ENCODE measurements at regions not wholly inside any gene's neighbourhood (a gene's known extent, or its start where the extent isn't known, plus 50 kb on each side); places are given as distances from the start of the nearest gene placed in this dataset.
A peak's percentile ranks its signal among the peaks of the same experiment; 100 is the strongest.

DNA sequence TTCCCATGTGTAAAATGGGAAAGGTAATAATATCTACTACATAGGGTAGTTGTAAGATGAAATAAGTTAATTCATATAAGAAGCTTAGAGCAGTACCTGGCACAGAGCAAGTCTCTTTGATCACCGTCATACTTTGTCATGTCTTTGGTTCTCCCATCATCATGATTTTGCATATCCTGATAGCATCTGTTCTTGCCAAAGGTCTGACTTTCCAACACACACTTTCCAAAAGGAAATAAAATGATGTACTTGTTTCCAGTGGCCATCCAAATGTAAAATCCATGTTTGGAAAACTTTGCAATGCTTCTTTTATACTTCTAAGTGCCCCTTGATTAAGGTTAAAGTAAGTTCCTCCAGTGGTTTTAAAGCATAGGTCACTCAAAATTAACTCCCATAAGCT, 266.9 kb upstream of the PTGER4 start:
- intact Hi-C loops (cut with DNase I; ENCODE audit: low total_unique reads), result no loop called here
- no peaks in the 10 kb centered on the region for H3K27me3 ChIP-seq

DNA sequence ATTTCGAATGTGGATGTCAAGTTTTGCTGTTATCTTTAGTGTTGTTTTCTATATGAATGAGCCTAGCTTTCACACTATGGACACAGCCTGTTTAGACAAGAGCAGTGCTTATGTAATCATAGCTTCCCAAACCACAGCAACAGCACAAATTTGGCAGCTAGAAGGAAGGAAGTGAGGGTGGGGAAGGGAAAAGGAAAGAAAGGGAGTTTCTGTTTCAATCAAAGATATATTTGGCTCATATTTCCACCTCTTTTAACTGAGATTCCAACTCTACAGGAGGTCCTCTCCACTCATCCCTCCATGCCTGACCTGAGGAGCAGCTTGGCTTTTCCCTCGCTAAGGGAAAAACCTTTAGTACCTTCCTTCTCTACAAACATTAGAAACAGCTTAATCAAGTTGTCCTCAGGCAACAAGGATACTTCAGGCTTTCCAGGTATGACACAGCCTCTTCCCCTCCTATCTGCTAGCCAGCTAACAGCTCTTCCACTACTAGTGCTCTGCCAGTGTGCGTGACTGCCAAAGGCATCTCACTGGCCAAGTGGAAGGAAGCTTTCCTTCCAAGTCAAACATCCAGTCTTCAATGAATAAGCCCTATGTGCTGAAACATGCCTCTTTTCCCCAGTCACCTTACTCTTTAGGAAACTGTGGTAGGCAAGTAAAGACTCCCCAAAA, 268.6 kb upstream of the PTGER4 start:
- TF ChIP-seq, protein P1, sequence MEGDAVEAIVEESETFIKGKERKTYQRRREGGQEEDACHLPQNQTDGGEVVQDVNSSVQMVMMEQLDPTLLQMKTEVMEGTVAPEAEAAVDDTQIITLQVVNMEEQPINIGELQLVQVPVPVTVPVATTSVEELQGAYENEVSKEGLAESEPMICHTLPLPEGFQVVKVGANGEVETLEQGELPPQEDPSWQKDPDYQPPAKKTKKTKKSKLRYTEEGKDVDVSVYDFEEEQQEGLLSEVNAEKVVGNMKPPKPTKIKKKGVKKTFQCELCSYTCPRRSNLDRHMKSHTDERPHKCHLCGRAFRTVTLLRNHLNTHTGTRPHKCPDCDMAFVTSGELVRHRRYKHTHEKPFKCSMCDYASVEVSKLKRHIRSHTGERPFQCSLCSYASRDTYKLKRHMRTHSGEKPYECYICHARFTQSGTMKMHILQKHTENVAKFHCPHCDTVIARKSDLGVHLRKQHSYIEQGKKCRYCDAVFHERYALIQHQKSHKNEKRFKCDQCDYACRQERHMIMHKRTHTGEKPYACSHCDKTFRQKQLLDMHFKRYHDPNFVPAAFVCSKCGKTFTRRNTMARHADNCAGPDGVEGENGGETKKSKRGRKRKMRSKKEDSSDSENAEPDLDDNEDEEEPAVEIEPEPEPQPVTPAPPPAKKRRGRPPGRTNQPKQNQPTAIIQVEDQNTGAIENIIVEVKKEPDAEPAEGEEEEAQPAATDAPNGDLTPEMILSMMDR (IDR thresholded peaks at IDR 0.05), result no peak
- TF ChIP-seq POLR2A (IDR thresholded peaks at IDR 0.05), result no peak
- no peak for DNase-seq
- intact Hi-C loops (cut with DNase I; ENCODE audit: low total_unique reads), result no loop called here
- Histone ChIP-seq H3K4me1 (no peaks in the 10 kb centered on the region), H3K4me3 (no peak overlapping the region), H3K36me3 (no peaks in the 10 kb centered on the region), H3K27ac (no peak overlapping the region), H3K27me3 (no peaks in the 10 kb centered on the region), H3K9me3 (no peaks in the 10 kb centered on the region)

More for the DNA sequence above, 266.9 kb upstream of the PTGER4 start:
- H3K4me3 ChIP-seq, result no peak overlapping the region
- no peak overlapping the region for H3K27ac ChIP-seq
- no peaks in the 10 kb centered on the region for H3K4me1 ChIP-seq
- DNase-seq, result no peak
- no peaks in the 10 kb centered on the region for H3K9me3 ChIP-seq
- H3K36me3 ChIP-seq, result no peaks in the 10 kb centered on the region
- TF ChIP-seq POLR2A (IDR thresholded peaks at IDR 0.05), result no peak
- TF ChIP-seq, protein P1 (IDR thresholded peaks at IDR 0.05), result no peak

DNA sequence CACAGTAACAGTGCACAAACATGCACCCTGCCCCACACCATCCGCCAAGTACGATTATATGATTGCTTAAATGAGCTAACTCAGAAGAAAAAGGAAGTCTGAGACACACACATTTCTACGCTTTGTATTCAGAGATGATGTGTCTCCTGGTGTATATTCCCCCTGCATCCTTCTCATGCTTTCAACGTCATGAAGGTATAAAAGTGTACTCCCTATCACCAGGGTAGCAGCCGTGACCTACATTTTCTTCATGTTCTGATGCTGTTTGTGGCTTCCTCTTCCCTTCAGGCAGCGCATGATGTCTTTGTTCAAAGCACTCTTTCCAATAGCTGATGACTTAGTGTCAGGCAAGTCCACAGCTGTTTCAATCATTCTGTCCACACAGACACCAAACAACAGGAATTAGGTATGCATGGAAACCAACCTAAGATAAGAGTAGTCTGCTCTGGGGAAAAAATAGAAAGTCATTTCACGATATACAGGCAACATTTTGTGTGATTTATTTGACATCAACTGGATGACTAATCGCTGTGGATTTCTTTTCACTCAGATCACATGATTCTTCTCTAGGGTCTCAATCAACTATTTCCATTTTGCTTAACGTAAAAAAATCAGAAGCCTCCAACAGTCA, 269.4 kb upstream of the PTGER4 start:
- no peaks in the 10 kb centered on the region for H3K36me3 ChIP-seq
- H3K27me3 ChIP-seq, result no peaks in the 10 kb centered on the region
- H3K27ac ChIP-seq, result no peak overlapping the region
- H3K4me3 ChIP-seq, result no peak overlapping the region
- intact Hi-C loops (cut with DNase I; ENCODE audit: low total_unique reads), result no loop called here
- no peak for DNase-seq
- H3K4me1 ChIP-seq, result no peaks in the 10 kb centered on the region
- H3K9me3 ChIP-seq, result no peaks in the 10 kb centered on the region
- no peak for TF ChIP-seq POLR2A (IDR thresholded peaks at IDR 0.05)

DNA sequence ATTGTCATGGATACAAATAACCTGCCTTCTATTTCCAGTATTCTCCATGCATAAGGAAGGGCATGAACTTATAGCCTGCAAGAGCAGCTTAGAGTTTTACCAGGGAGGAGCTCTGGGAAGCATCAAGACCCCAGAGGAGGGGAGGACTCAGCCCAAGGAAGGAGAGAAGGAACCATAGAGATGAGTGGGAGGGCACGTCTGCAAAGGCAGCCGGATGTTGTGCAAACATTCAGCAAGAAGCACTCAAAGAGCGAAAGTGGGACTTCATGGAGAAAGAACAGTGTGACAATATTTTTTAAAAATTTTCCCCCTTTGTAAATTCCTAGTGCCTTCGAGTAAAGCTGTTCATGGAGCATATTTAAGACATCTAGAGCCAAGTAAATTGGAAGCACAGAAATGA, 270.1 kb upstream of the PTGER4 start:
- DNase-seq, result no peak
- no peaks in the 10 kb centered on the region for H3K27me3 ChIP-seq
- H3K9me3 ChIP-seq, result no peaks in the 10 kb centered on the region
- no peaks in the 10 kb centered on the region for H3K36me3 ChIP-seq
- intact Hi-C loops (cut with DNase I; ENCODE audit: low total_unique reads), result no loop called here
- TF ChIP-seq, protein P1 (IDR thresholded peaks at IDR 0.05), result no peak
- TF ChIP-seq POLR2A (IDR thresholded peaks at IDR 0.05), result no peak
- no peaks in the 10 kb centered on the region for H3K4me1 ChIP-seq
- no peak overlapping the region for H3K4me3 ChIP-seq
- no peak overlapping the region for H3K27ac ChIP-seq

DNA sequence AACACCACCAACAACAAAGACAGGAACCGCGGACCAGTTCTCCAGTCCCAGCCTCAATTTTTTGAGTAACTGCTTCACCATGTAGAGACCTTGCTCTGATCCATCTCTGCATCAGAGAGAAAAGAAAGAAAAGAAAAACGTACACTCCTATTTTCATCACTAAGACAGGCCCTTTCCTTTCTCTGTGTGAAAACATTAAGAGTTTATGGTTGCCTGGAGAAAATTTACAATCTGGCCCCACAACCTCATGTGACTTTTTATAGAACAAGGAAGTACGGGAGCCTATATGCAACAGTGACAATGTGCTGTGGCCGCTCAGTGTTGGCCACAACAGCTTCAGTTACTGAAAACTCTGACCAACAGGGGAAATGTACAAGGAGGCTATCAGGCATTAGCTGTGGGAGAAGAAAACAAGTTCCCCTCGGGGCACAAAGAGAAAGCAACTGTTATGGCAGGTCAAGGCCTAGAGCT, 272.9 kb upstream of the PTGER4 start:
- intact Hi-C loops (cut with DNase I; ENCODE audit: low total_unique reads), result no loop called here
- Histone ChIP-seq H3K4me3 (no peak overlapping the region), H3K27ac (peak overlapping the region in 1 of 2 donors; percentile 17), H3K4me1 (no peaks in the 10 kb centered on the region), H3K36me3 (no peaks in the 10 kb centered on the region), H3K27me3 (no peaks in the 10 kb centered on the region), H3K9me3 (no peaks in the 10 kb centered on the region)
- no peak for DNase-seq
- no peak for TF ChIP-seq POLR2A (IDR thresholded peaks at IDR 0.05)
- TF ChIP-seq, protein P1 (IDR thresholded peaks at IDR 0.05), result no peak

Measured in uterus (tissue), 3 donors.